Gastrocnemius medialis (tissue), 4 donors: ENCODE measurements at regions not wholly inside any gene's neighbourhood (a gene's known extent, or its start where the extent isn't known, plus 50 kb on each side); places are given as distances from the start of the nearest gene placed in this dataset.

Source experiments
- ATAC-seq, 2 donors: fragments of 150-250 bp; one replicate each; pipeline ENCODE4 v1.9.1; 2016
- DNase-seq, 2 donors: peaks; one replicate each; pipeline ENCODE4 v3.0.0-alpha.2; 2019
- H3K27ac ChIP-seq, 4 donors: fragments of 200-600 bp; sonication (generic); 1 replicate in 1 of 4; 2 replicates in 3 of 4; pipeline ENCODE4 v1.5.1; 2016 to 2018; ENCODE audit warnings: mild to moderate bottlenecking in 2 of 4, moderate library complexity in 1 of 4
- H3K27me3 ChIP-seq, 3 donors: fragments of 200-600 bp; sonication (generic) in 2 of 3; 1 replicate in 1 of 3; 2 replicates in 2 of 3; pipeline versions ENCODE4 v1.5.1 to v1.6.0; 2016 to 2019; ENCODE audit warnings: mild to moderate bottlenecking in 1 of 3, moderate library complexity in 1 of 3
- H3K36me3 ChIP-seq, 2 donors: fragments of 200-600 bp; sonication (generic) in 1 of 2; one replicate each; pipeline ENCODE4 v1.5.1; 2017 to 2018
- H3K4me1 ChIP-seq, 2 donors: fragments of 200-600 bp; sonication (generic) in 1 of 2; one replicate each; pipeline ENCODE4 v1.5.1; 2016 to 2017; ENCODE audit warnings: mild to moderate bottlenecking in 2 of 2
- H3K4me3 ChIP-seq, 4 donors: fragments of 200-600 bp; sonication (generic) in 3 of 4; 1 replicate in 1 of 4; 2 replicates in 3 of 4; pipeline ENCODE4 v1.5.1; 2016 to 2019; ENCODE audit warnings: mild to moderate bottlenecking in 2 of 4
- H3K9me3 ChIP-seq, 3 donors: fragments of 200-600 bp; sonication (generic) in 2 of 3; 1 replicate in 1 of 3; 2 replicates in 2 of 3; pipeline ENCODE4 v1.5.1; 2016 to 2019
- CTCF ChIP-seq, 5 experiments: fragments of 450-650 bp in 3 of 5; fragments of 200-600 bp in 2 of 5; sonication (generic) in 2 of 5; IDR thresholded peaks in 4 of 5; conservative IDR thresholded peaks in 1 of 5; 1 replicate in 4 of 5; 2 replicates in 1 of 5; pipeline ENCODE4 v1.5.1; 2016 to 2019; ENCODE audit warnings: antibody characterized with exemption in 5 of 5, mild to moderate bottlenecking in 3 of 5, moderate library complexity in 3 of 5
- POLR2A ChIP-seq, 2 donors: fragments of 450-650 bp; IDR thresholded peaks; one replicate each; pipeline ENCODE4 v1.6.1; 2017; ENCODE audit warnings: antibody characterized with exemption in 2 of 2, mild to moderate bottlenecking in 2 of 2, moderate library complexity in 2 of 2
- in situ Hi-C, 4 donors: fragments of 200-750 bp; cut with MboI; loops; one replicate each; pipeline versions ENCODE4 v1.15.0 to v1.8.0; 2017; ENCODE audit warnings: low sequenced_read_pairs in 4 of 4
- intact Hi-C: fragments of 100-400 bp; cut with DNase I; formaldehyde crosslinking; loops from one replicate; pipeline ENCODE4 v1.15.1; 2023; ENCODE audit warnings: low total_unique reads

GRCh38 chr3:165476399-165477060 is 280.3 kb upstream of the SLITRK3 start:
- no peak for TF ChIP-seq POLR2A (IDR thresholded peaks at IDR 0.05)
- TF ChIP-seq CTCF (IDR thresholded peaks at IDR 0.05 in 4 of 5, conservative IDR thresholded peaks at IDR 0.05 in 1 of 5): no peak
- intact Hi-C loops: no loop called here
- no peak for DNase-seq

DNA sequence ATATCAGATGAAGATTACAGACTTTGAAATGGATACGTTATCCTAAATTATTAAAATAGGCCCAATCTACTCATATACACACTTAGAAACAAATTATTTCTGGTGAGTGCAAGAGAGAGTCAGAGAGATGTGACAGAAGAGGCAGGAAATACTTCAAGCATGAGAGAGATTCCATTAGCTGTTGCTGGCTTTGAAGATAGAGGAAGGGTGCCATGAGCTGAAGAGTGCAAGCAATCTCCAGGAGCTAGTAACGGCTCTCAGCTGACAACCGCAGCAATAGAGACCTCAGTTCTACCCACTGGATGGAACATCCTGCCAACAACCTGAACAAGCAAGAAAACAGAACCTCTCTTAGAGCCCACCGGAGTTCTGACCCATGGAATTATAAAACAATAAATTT is 270.7 kb upstream of the SLITRK3 start:
- in situ Hi-C loops: no loop called here
- Histone ChIP-seq H3K9me3 (no peaks in the 10 kb centered on the region), H3K27me3 (no peaks in the 10 kb centered on the region), H3K4me1 (no peaks in the 10 kb centered on the region), H3K36me3 (no peaks in the 10 kb centered on the region), H3K4me3 (no peak overlapping the region), H3K27ac (no peak overlapping the region)
- no peak for ATAC-seq
- no peak for DNase-seq
- no peak for TF ChIP-seq CTCF (IDR thresholded peaks at IDR 0.05 in 4 of 5, conservative IDR thresholded peaks at IDR 0.05 in 1 of 5)
- TF ChIP-seq POLR2A (IDR thresholded peaks at IDR 0.05): no peak
- intact Hi-C loops: no loop called here

More at GRCh38 chr3:165476399-165477060, 280.3 kb upstream of the SLITRK3 start:
- H3K4me3 ChIP-seq: no peak overlapping the region
- in situ Hi-C loops: no loop called here
- H3K9me3 ChIP-seq: no peaks in the 10 kb centered on the region
- H3K36me3 ChIP-seq: no peaks in the 10 kb centered on the region
- no peak overlapping the region for H3K27ac ChIP-seq
- no peaks in the 10 kb centered on the region for H3K4me1 ChIP-seq
- no peak for ATAC-seq
- no peaks in the 10 kb centered on the region for H3K27me3 ChIP-seq

- Histone ChIP-seq H3K9me3 (no peaks in the 10 kb centered on the region), H3K4me3 (no peak overlapping the region), H3K27me3 (no peaks in the 10 kb centered on the region), H3K36me3 (no peaks in the 10 kb centered on the region), H3K4me1 (no peaks in the 10 kb centered on the region), H3K27ac (no peak overlapping the region)
- in situ Hi-C loops (no loop called here), intact Hi-C loops (no loop called here)
- DNase-seq (no peak), ATAC-seq (no peak)
- TF ChIP-seq POLR2A (IDR thresholded peaks at IDR 0.05) (no peak), CTCF (IDR thresholded peaks at IDR 0.05 in 4 of 5, conservative IDR thresholded peaks at IDR 0.05 in 1 of 5) (no peak)
These were observed 268.6 kb upstream of the SLITRK3 start for GRCh38 chr3:165464736-165465135.

GRCh38 chr3:165463531-165463930 is 267.3 kb upstream of the SLITRK3 start:
- in situ Hi-C loops: no loop called here
- Histone ChIP-seq H3K36me3 (no peaks in the 10 kb centered on the region), H3K9me3 (no peaks in the 10 kb centered on the region), H3K27me3 (no peaks in the 10 kb centered on the region), H3K4me1 (no peaks in the 10 kb centered on the region), H3K4me3 (no peak overlapping the region), H3K27ac (no peak overlapping the region)
- no peak for TF ChIP-seq POLR2A (IDR thresholded peaks at IDR 0.05)
- TF ChIP-seq CTCF (IDR thresholded peaks at IDR 0.05 in 4 of 5, conservative IDR thresholded peaks at IDR 0.05 in 1 of 5): no peak
- DNase-seq: no peak
- intact Hi-C loops: no loop called here
- no peak for ATAC-seq
